Keratinocyte (primary cell): ENCODE measurements at regions not wholly inside any gene's neighbourhood (a gene's known extent, or its start where the extent isn't known, plus 50 kb on each side); places are given as distances from the start of the nearest gene placed in this dataset.

ENCODE experiments used
- DNase-seq: peaks from one replicate; pipeline ENCODE4 v3.0.0-alpha.2; 2011; ENCODE audit warnings: low read depth, missing footprints, low spot score
- FAIRE-seq: peaks from 2 replicates; lab custom pipeline; 2011; peaks lifted over from hg19 to GRCh38; lab: Jason Lieb, UNC
- H2AFZ ChIP-seq: 2 replicates; pipeline ENCODE4 v1.6.0; 2012; ENCODE audit warnings: low read length, control low read depth, inconsistent platforms; ENCODE audit not compliant: control insufficient read depth
- H3K27ac ChIP-seq: 2 replicates; pipeline ENCODE4 v1.5.1; 2011; ENCODE audit warnings: low read length; ENCODE audit not compliant: control insufficient read depth, insufficient read depth
- H3K27me3 ChIP-seq: 3 replicates; pipeline ENCODE4 v1.6.0; 2011; ENCODE audit warnings: low read length; ENCODE audit not compliant: control insufficient read depth, insufficient read depth; ENCODE audit errors: extremely low read depth
- H3K36me3 ChIP-seq, 2 experiments: 2 replicates in 1 of 2; 3 replicates in 1 of 2; pipeline ENCODE4 v1.5.1; 2011; ENCODE audit warnings: low read length in 2 of 2, mild to moderate bottlenecking in 1 of 2; ENCODE audit not compliant: control insufficient read depth in 2 of 2, insufficient read depth in 2 of 2; ENCODE audit errors: extremely low read depth in 1 of 2
- H3K4me1 ChIP-seq: 3 replicates; pipeline ENCODE4 v1.5.1; 2011; ENCODE audit warnings: low read length; ENCODE audit not compliant: control insufficient read depth, insufficient read depth; ENCODE audit errors: extremely low read depth
- H3K4me2 ChIP-seq: 3 replicates; pipeline ENCODE4 v1.6.0; 2011; ENCODE audit warnings: low read depth, low read length; ENCODE audit not compliant: control insufficient read depth, insufficient read depth; ENCODE audit errors: extremely low read depth
- H3K4me3 ChIP-seq, 3 experiments: fragments of 200-600 bp in 1 of 3; sonication (generic) in 1 of 3; 2 replicates in 2 of 3; 3 replicates in 1 of 3; pipeline ENCODE4 v1.5.1; 2011 to 2016; ENCODE audit warnings: low read length in 3 of 3, mild to moderate bottlenecking in 3 of 3, control low read depth in 2 of 3, inconsistent platforms in 1 of 3, low read depth in 1 of 3, mixed read lengths in 1 of 3, mixed run types in 1 of 3, moderate library complexity in 1 of 3; ENCODE audit not compliant: control insufficient read depth in 2 of 3, insufficient read depth in 2 of 3; ENCODE audit errors: extremely low read depth in 1 of 3
- H3K79me2 ChIP-seq: 2 replicates; pipeline ENCODE4 v1.6.0; 2012; ENCODE audit warnings: low read length; ENCODE audit not compliant: control insufficient read depth, insufficient read depth
- H3K9ac ChIP-seq: 3 replicates; pipeline ENCODE4 v1.6.0; 2011; ENCODE audit warnings: low read length; ENCODE audit not compliant: control insufficient read depth, insufficient read depth; ENCODE audit errors: extremely low read depth
- H3K9me1 ChIP-seq: 3 replicates; pipeline ENCODE4 v1.6.0; 2011; ENCODE audit warnings: low read length; ENCODE audit not compliant: control insufficient read depth, insufficient read depth; ENCODE audit errors: extremely low read depth
- H3K9me3 ChIP-seq: 2 replicates; pipeline ENCODE4 v1.5.1; 2012; ENCODE audit warnings: low read depth, low read length; ENCODE audit not compliant: control insufficient read depth
- H4K20me1 ChIP-seq: 3 replicates; pipeline ENCODE4 v1.6.0; 2011; ENCODE audit warnings: low read length; ENCODE audit not compliant: control insufficient read depth, insufficient read depth; ENCODE audit errors: extremely low read depth
- CTCF ChIP-seq, 3 experiments: IDR thresholded peaks in 1 of 3; conservative IDR thresholded peaks in 1 of 3; optimal IDR thresholded peaks in 1 of 3; 2 replicates in 2 of 3; 3 replicates in 1 of 3; pipeline versions ENCODE3 to v1.5.1; 2011; ENCODE audit warnings: low read length in 3 of 3, mild to moderate bottlenecking in 3 of 3, moderate library complexity in 2 of 3, control low read depth in 1 of 3, inconsistent platforms in 1 of 3; ENCODE audit not compliant: insufficient read depth in 2 of 3; ENCODE audit errors: extremely low read depth in 1 of 3
- EZH2 ChIP-seq: IDR thresholded peaks from one replicate; pipeline ENCODE4 v1.6.1; 2012; ENCODE audit warnings: inconsistent platforms, mild to moderate bottlenecking, low read length, moderate library complexity
- dilution Hi-C: fragments of 300-500 bp; cut with MboI; formaldehyde crosslinking; loops from one replicate; pipeline ENCODE4 v1.7.0; 2020; ENCODE audit warnings: low sequenced_read_pairs; ENCODE audit not compliant: extremely low pct_ligation_motif_present

GRCh38 chr7:47080816-47081215, 501.1 kb downstream of the TNS3 start:
- TF ChIP-seq EZH2: no peak
- TF ChIP-seq CTCF (optimal IDR thresholded peaks at IDR 0.05 in 1 of 3, IDR thresholded peaks at IDR 0.05 in 1 of 3, conservative IDR thresholded peaks at IDR 0.05 in 1 of 3; ENCODE audit: extremely low read depth in 1 of 3, insufficient read depth in 2 of 3, low read length in 3 of 3): no peak
- H3K36me3 ChIP-seq: no peaks in the 10 kb centered on the region
- H3K9ac ChIP-seq: no peak overlapping the region
- H3K4me3 ChIP-seq: no peak overlapping the region
- no peaks in the 10 kb centered on the region for H4K20me1 ChIP-seq
- no peaks in the 10 kb centered on the region for H3K27me3 ChIP-seq
- no peak for FAIRE-seq
- no peak overlapping the region for H2AFZ ChIP-seq
- no peaks in the 10 kb centered on the region for H3K79me2 ChIP-seq
- H3K27ac ChIP-seq: no peak overlapping the region
- H3K4me1 ChIP-seq: no peaks in the 10 kb centered on the region
- no peak overlapping the region for H3K4me2 ChIP-seq
- no peak for DNase-seq
- dilution Hi-C loops: no loop called here
- no peaks in the 10 kb centered on the region for H3K9me1 ChIP-seq
- no peaks in the 10 kb centered on the region for H3K9me3 ChIP-seq

- Histone ChIP-seq H4K20me1 (no peaks in the 10 kb centered on the region), H3K9me3 (no peaks in the 10 kb centered on the region), H3K4me1 (no peaks in the 10 kb centered on the region), H3K9ac (no peak overlapping the region), H3K9me1 (no peaks in the 10 kb centered on the region), H3K36me3 (no peaks in the 10 kb centered on the region), H3K4me2 (no peak overlapping the region), H3K27ac (no peak overlapping the region), H3K4me3 (no peak overlapping the region), H3K79me2 (no peaks in the 10 kb centered on the region), H2AFZ (no peak overlapping the region), H3K27me3 (no peaks in the 10 kb centered on the region)
- FAIRE-seq (no peak), DNase-seq (no peak)
- dilution Hi-C loops: no loop called here
- TF ChIP-seq EZH2 (no peak), CTCF (optimal IDR thresholded peaks at IDR 0.05 in 1 of 3, IDR thresholded peaks at IDR 0.05 in 1 of 3, conservative IDR thresholded peaks at IDR 0.05 in 1 of 3; ENCODE audit: extremely low read depth in 1 of 3, insufficient read depth in 2 of 3, low read length in 3 of 3) (no peak)
These were observed 503.7 kb downstream of the TNS3 start for GRCh38 chr7:47078241-47078640.
